ENCODE measurements at regions not wholly inside any gene's neighbourhood (a gene's known extent, or its start where the extent isn't known, plus 50 kb on each side); places are given as distances from the start of the nearest gene placed in this dataset.

DNA sequence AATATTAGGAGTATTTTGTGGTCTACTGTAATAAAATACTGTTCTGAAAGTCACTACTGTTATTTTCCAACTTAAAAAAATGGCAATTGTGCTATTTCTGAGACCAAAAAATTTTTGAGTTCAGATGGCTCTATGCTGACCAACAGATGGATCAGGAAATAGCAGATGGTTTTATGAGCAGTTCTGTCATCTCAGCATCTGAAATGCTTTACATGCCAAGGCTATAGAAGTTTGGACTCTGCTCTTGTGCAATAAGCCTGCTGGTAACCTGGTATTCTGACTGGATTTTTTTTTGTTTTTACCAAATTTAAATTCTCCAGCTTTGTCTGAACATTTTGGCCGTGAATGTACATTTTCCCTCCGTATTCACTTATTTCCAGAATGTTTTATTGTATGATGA, 1127.5 kb downstream of the GRIK2 start:
- Histone ChIP-seq H3K4me3 (ENCODE audit: low read length in 3 of 3) (no peak overlapping the region), H3K27me3 (ENCODE audit: control insufficient read depth, insufficient read depth, low read length) (no peaks in the 10 kb centered on the region), H3K36me3 (ENCODE audit: control insufficient read depth in 2 of 3, insufficient read depth in 3 of 3, low read length in 3 of 3) (no peaks in the 10 kb centered on the region), H3K4me1 (ENCODE audit: control insufficient read depth in 2 of 3, insufficient read depth in 2 of 3, low read depth in 1 of 3, low read length in 3 of 3) (no peaks in the 10 kb centered on the region), H3K9me3 (ENCODE audit: control insufficient read depth in 2 of 3, insufficient read depth in 1 of 3, low read length in 3 of 3) (no peaks in the 10 kb centered on the region), H3K27ac (ENCODE audit: low read depth in 2 of 2, low read length in 2 of 2) (no peak overlapping the region), H3K9ac (ENCODE audit: low read length in 3 of 3) (no peak overlapping the region)
- intact Hi-C loops (cut with DNase I), result no loop called here
- TF ChIP-seq, protein P1, sequence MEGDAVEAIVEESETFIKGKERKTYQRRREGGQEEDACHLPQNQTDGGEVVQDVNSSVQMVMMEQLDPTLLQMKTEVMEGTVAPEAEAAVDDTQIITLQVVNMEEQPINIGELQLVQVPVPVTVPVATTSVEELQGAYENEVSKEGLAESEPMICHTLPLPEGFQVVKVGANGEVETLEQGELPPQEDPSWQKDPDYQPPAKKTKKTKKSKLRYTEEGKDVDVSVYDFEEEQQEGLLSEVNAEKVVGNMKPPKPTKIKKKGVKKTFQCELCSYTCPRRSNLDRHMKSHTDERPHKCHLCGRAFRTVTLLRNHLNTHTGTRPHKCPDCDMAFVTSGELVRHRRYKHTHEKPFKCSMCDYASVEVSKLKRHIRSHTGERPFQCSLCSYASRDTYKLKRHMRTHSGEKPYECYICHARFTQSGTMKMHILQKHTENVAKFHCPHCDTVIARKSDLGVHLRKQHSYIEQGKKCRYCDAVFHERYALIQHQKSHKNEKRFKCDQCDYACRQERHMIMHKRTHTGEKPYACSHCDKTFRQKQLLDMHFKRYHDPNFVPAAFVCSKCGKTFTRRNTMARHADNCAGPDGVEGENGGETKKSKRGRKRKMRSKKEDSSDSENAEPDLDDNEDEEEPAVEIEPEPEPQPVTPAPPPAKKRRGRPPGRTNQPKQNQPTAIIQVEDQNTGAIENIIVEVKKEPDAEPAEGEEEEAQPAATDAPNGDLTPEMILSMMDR (IDR thresholded peaks at IDR 0.05; ENCODE audit: borderline replicate concordance, extremely low read depth, insufficient read depth), result no peak
- DNase-seq, result no peak
- no peak for FAIRE-seq

DNA sequence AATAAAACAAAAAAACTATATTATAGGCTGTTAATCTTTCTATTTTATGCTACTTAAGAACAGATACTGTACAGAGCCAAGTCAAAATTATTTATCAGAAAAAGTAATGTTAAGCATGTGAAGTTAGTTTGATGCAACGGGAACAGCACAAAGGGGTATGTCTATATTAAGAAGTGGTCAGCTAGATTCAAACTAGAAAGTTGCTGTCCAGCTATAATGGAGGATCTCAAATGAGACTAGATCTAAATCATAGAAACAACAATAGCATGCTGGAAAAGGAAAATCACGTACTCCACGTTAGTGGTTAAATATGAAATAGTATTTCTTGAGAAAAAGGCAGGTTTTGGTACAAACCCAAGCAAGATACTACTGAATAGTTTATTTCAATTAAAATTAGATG, 1124.0 kb downstream of the GRIK2 start:
- Histone ChIP-seq H3K9me3 (ENCODE audit: control insufficient read depth in 2 of 3, insufficient read depth in 1 of 3, low read length in 3 of 3) (no peaks in the 10 kb centered on the region), H3K4me1 (ENCODE audit: control insufficient read depth in 2 of 3, insufficient read depth in 2 of 3, low read depth in 1 of 3, low read length in 3 of 3) (no peaks in the 10 kb centered on the region), H3K27me3 (ENCODE audit: control insufficient read depth, insufficient read depth, low read length) (no peaks in the 10 kb centered on the region), H3K27ac (ENCODE audit: low read depth in 2 of 2, low read length in 2 of 2) (no peak overlapping the region), H3K9ac (ENCODE audit: low read length in 3 of 3) (no peak overlapping the region), H3K36me3 (ENCODE audit: control insufficient read depth in 2 of 3, insufficient read depth in 3 of 3, low read length in 3 of 3) (no peaks in the 10 kb centered on the region), H3K4me3 (ENCODE audit: low read length in 3 of 3) (no peak overlapping the region)
- intact Hi-C loops (cut with DNase I), result no loop called here
- DNase-seq, result no peak
- no peak for FAIRE-seq
- TF ChIP-seq, protein P1 (IDR thresholded peaks at IDR 0.05; ENCODE audit: borderline replicate concordance, extremely low read depth, insufficient read depth), result no peak

DNA sequence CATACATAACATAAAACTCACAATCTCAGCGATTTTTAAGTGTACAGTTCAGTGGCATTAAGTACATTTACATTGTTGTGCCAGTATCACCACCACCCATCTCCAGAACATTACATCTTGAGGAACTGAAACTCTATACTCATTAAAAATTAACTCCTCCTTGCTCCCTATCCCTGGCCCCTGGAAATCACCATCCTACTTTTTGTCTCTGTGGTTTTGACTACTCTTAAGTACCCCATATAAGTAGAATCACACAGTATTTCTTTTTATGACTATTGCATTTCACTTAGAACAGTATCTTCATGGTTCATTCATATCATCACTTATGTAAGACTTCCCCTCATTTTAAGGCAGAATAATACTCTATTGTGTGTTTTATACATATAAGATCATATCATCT, 1108.1 kb downstream of the GRIK2 start:
- Histone ChIP-seq H3K27ac (ENCODE audit: low read depth in 2 of 2, low read length in 2 of 2) (no peak overlapping the region), H3K36me3 (ENCODE audit: control insufficient read depth in 2 of 3, insufficient read depth in 3 of 3, low read length in 3 of 3) (no peaks in the 10 kb centered on the region), H3K27me3 (ENCODE audit: control insufficient read depth, insufficient read depth, low read length) (no peaks in the 10 kb centered on the region), H3K9ac (ENCODE audit: low read length in 3 of 3) (no peak overlapping the region), H3K9me3 (ENCODE audit: control insufficient read depth in 2 of 3, insufficient read depth in 1 of 3, low read length in 3 of 3) (no peaks in the 10 kb centered on the region), H3K4me3 (ENCODE audit: low read length in 3 of 3) (no peak overlapping the region), H3K4me1 (ENCODE audit: control insufficient read depth in 2 of 3, insufficient read depth in 2 of 3, low read depth in 1 of 3, low read length in 3 of 3) (no peaks in the 10 kb centered on the region)
- intact Hi-C loops (cut with DNase I), result no loop called here
- DNase-seq, result no peak
- TF ChIP-seq, protein P1 (IDR thresholded peaks at IDR 0.05; ENCODE audit: borderline replicate concordance, extremely low read depth, insufficient read depth), result no peak
- no peak for FAIRE-seq

DNA sequence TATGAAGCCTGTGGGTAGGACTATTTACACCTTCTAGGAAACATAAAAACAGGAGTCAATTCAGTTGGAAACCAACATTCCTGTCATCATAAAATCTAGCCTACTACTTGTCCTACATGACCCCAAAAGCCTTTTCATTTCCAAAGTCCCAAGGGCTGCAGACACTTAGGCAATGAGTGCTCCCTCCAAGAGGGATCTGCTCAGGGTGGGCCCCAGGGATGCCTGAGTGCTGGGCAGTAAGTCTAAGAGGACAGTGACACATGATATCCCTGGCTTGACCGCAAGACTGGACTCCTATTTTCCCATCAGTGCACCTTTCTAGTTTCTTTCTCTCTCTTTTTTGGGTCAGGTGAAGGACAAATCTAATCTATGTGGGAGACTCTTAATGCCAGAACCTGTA, 1101.3 kb downstream of the GRIK2 start:
- DNase-seq, result no peak
- intact Hi-C loops (cut with DNase I), result no loop called here
- no peak for FAIRE-seq

More for the DNA sequence above, 1101.3 kb downstream of the GRIK2 start:
- H3K27me3 ChIP-seq (ENCODE audit: control insufficient read depth, insufficient read depth, low read length), result no peaks in the 10 kb centered on the region
- H3K9me3 ChIP-seq (ENCODE audit: control insufficient read depth in 2 of 3, insufficient read depth in 1 of 3, low read length in 3 of 3), result no peaks in the 10 kb centered on the region
- no peaks in the 10 kb centered on the region for H3K4me1 ChIP-seq (ENCODE audit: control insufficient read depth in 2 of 3, insufficient read depth in 2 of 3, low read depth in 1 of 3, low read length in 3 of 3)
- H3K4me3 ChIP-seq (ENCODE audit: low read length in 3 of 3), result no peak overlapping the region
- H3K27ac ChIP-seq (ENCODE audit: low read depth in 2 of 2, low read length in 2 of 2), result no peak overlapping the region
- H3K9ac ChIP-seq (ENCODE audit: low read length in 3 of 3), result no peak overlapping the region
- TF ChIP-seq, protein P1 (IDR thresholded peaks at IDR 0.05; ENCODE audit: borderline replicate concordance, extremely low read depth, insufficient read depth), result no peak
- no peaks in the 10 kb centered on the region for H3K36me3 ChIP-seq (ENCODE audit: control insufficient read depth in 2 of 3, insufficient read depth in 3 of 3, low read length in 3 of 3)
